GM18505 (cell line): ENCODE measurements at regions not wholly inside any gene's neighbourhood (a gene's known extent, or its start where the extent isn't known, plus 50 kb on each side); places are given as distances from the start of the nearest gene placed in this dataset.
A peak's percentile ranks its signal among the peaks of the same experiment; 100 is the strongest.

Experiments used
- ATAC-seq: cut with Tn5 transposase; IDR thresholded peaks from one replicate; pipeline ENCODE4 v1.9.1; 2021; ENCODE audit not compliant: unreplicated experiment
- POLR2A ChIP-seq: IDR thresholded peaks from 4 replicates; pipeline ENCODE4 v1.6.1; 2011; ENCODE audit warnings: borderline replicate concordance; ENCODE audit not compliant: insufficient read depth, insufficient read length; ENCODE audit errors: extremely low read depth

- TF ChIP-seq POLR2A, result no peak
- no peak for ATAC-seq
These were observed 502.3 kb upstream of the ZMIZ1 start for GRCh38 chr10:78566284-78567111.

- ATAC-seq, result no peak
- TF ChIP-seq POLR2A, result no peak
These were observed 500.9 kb upstream of the ZMIZ1 start for GRCh38 chr10:78567680-78568455.

- no peak for ATAC-seq
- no peak for TF ChIP-seq POLR2A
These were observed 500.1 kb upstream of the ZMIZ1 start for GRCh38 chr10:78568620-78569019.

- TF ChIP-seq POLR2A, result no peak
- no peak for ATAC-seq
These were observed 498.0 kb upstream of the ZMIZ1 start for GRCh38 chr10:78570633-78571235.

- no peak for TF ChIP-seq POLR2A
- no peak for ATAC-seq
These were observed 497.5 kb upstream of the ZMIZ1 start for GRCh38 chr10:78571286-78571685.

- no peak for ATAC-seq
- no peak for TF ChIP-seq POLR2A
These were observed 496.9 kb upstream of the ZMIZ1 start for GRCh38 chr10:78571891-78572290.

- no peak for TF ChIP-seq POLR2A
- no peak for ATAC-seq
These were observed 496.2 kb upstream of the ZMIZ1 start for GRCh38 chr10:78572565-78572964.

- ATAC-seq, result no peak
- no peak for TF ChIP-seq POLR2A
These were observed 494.2 kb upstream of the ZMIZ1 start for GRCh38 chr10:78574547-78574946.

GRCh38 chr10:78575400-78575799 is 493.4 kb upstream of the ZMIZ1 start:
- no peak for ATAC-seq
- TF ChIP-seq POLR2A, result no peak

GRCh38 chr10:78576276-78576675 is 492.5 kb upstream of the ZMIZ1 start:
- ATAC-seq, result no peak
- TF ChIP-seq POLR2A, result no peak

GRCh38 chr10:78577712-78578111 is 491.1 kb upstream of the ZMIZ1 start:
- no peak for ATAC-seq
- TF ChIP-seq POLR2A, result no peak

- peak; percentile 79 for ATAC-seq
- TF ChIP-seq POLR2A, result no peak
These were observed 489.8 kb upstream of the ZMIZ1 start for GRCh38 chr10:78578929-78579328.

GRCh38 chr10:78579576-78579975 is 489.2 kb upstream of the ZMIZ1 start:
- no peak for TF ChIP-seq POLR2A
- ATAC-seq, result no peak
